Psoas muscle (tissue), 7 donors: ENCODE measurements at regions not wholly inside any gene's neighbourhood (a gene's known extent, or its start where the extent isn't known, plus 50 kb on each side); places are given as distances from the start of the nearest gene placed in this dataset.

Experiments
- ATAC-seq, 4 donors: fragments of 200-7000 bp; cut with Tn5 transposase; one replicate each; pipeline ENCODE4 v1.9.1; 2020; ENCODE audit warnings: moderate library complexity in 3 of 4, mild to moderate bottlenecking in 2 of 4
- DNase-seq, 2 donors: peaks; one replicate each; pipeline ENCODE4 v3.0.0-alpha.2; 2020
- H3K27ac ChIP-seq: fragments of 200-600 bp; one replicate; pipeline ENCODE4 v1.8.0; 2022
- H3K27me3 ChIP-seq, 3 donors: fragments of 200-600 bp in 1 of 3; one replicate each; pipeline versions ENCODE4 v1.6.1 to v1.8.0; 2013 to 2022; ENCODE audit warnings: low read length in 2 of 3, mild to moderate bottlenecking in 2 of 3, moderate library complexity in 1 of 3; ENCODE audit not compliant: insufficient read depth in 3 of 3
- H3K36me3 ChIP-seq, 2 donors: fragments of 200-600 bp in 1 of 2; one replicate each; pipeline versions ENCODE4 v1.6.1 to v1.8.0; 2013 to 2022; ENCODE audit warnings: low read depth in 1 of 2, mild to moderate bottlenecking in 1 of 2, moderate library complexity in 1 of 2; ENCODE audit not compliant: insufficient read depth in 1 of 2
- H3K4me1 ChIP-seq: fragments of 200-600 bp; one replicate; pipeline ENCODE4 v1.8.0; 2022
- H3K4me3 ChIP-seq: fragments of 200-600 bp; one replicate; pipeline ENCODE4 v1.8.0; 2022; ENCODE audit warnings: mild to moderate bottlenecking
- H3K9me3 ChIP-seq: fragments of 200-600 bp; one replicate; pipeline ENCODE4 v1.8.0; 2022
- WGBS, 3 donors: extraction: QIAGEN DNeasy Blood & Tissue Kit; methylation state at CpG; one replicate each; pipeline versions ENCODE4 v1.1.6 to v1.1.7; 2013; 5-methylcytosine and 5-hydroxymethylcytosine counted together
- intact Hi-C, 2 donors: fragments of 100-400 bp; cut with DNase I; formaldehyde crosslinking; loops; one replicate each; pipeline versions ENCODE4 v1.11.0 to v1.14.2; 2022
- TF ChIP-seq, protein P1 (sequence below): fragments of 200-600 bp; IDR thresholded peaks from one replicate; pipeline ENCODE4 v1.8.0; 2022; ENCODE audit warnings: antibody characterized with exemption
- donor health status: healthy with polysubstance abuse.
- donor health status: DM: no; HTN: no; CAD: no; lungs with moderate emphysema.
- donor health status: Bipolar disorder and iron deficiency.
- donor health status: healthy.
- donor health status: DM: yes; HTN: yes; CAD: no.
- donor health status: DM: no; HTN: no; CAD: no.
- donor health status: DM: yes; HTN: yes; CAD: no.

DNA sequence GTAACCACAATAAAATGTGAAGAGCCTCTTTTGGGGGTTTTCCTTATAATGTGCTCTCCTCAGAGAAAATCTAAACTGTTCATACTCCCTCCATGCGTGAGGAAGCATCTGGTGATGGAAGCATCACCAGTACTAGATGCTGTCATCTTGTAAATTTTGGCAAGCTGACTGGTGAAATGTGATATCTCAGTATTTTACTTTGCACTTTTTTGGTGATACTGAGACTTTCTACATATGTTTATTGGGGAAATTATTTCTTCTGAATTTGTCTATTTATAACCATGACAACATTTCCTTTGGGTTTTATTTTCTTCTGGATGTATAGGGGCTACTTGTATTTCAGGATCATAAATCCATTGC, 95.9 kb upstream of the DLGAP1 start:
- Histone ChIP-seq H3K4me1 (no peaks in the 10 kb centered on the region), H3K4me3 (no peak overlapping the region), H3K27me3 (no peaks in the 10 kb centered on the region), H3K27ac (no peak overlapping the region), H3K9me3 (no peaks in the 10 kb centered on the region), H3K36me3 (no peaks in the 10 kb centered on the region)
- ATAC-seq, result no peak
- intact Hi-C loops, result no loop called here
- TF ChIP-seq, protein P1, sequence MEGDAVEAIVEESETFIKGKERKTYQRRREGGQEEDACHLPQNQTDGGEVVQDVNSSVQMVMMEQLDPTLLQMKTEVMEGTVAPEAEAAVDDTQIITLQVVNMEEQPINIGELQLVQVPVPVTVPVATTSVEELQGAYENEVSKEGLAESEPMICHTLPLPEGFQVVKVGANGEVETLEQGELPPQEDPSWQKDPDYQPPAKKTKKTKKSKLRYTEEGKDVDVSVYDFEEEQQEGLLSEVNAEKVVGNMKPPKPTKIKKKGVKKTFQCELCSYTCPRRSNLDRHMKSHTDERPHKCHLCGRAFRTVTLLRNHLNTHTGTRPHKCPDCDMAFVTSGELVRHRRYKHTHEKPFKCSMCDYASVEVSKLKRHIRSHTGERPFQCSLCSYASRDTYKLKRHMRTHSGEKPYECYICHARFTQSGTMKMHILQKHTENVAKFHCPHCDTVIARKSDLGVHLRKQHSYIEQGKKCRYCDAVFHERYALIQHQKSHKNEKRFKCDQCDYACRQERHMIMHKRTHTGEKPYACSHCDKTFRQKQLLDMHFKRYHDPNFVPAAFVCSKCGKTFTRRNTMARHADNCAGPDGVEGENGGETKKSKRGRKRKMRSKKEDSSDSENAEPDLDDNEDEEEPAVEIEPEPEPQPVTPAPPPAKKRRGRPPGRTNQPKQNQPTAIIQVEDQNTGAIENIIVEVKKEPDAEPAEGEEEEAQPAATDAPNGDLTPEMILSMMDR, result no peak
- DNase-seq, result no peak
- WGBS, 3 donors, result 26 to 37% (median 27%) methylated on average over 1 of the region's 1 CpG

DNA sequence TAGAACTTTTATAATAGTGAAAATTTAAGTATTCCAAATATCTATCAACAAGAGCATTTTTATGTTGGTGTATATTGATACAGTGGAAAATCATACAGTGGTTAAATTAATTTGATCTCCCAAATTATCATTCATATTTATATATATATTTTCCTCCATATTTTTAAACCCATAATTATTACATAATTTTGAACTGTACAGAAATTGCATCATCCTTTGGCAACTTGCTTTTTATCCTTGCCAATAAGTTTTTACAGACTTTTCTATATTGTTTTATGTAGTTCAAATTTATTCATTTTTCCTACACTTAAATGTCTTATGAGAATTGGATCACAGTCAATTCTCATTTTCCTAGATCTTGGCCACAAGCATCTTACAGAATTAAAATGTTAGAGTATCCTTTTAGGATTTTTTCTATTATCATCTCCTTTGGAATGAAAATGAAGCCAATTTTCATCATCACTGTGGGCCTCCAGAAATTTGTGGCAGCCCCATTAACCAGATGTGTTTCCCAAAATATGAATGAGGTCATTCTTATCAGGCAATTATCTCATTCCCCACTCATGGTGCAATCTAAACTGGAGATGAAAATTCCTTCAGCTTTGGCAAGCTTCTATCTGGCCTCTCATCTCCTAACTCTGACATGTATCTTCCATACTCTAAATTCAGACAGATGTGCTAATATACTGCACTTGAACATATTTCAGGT, 94.2 kb upstream of the DLGAP1 start:
- Histone ChIP-seq H3K4me3 (no peak overlapping the region), H3K36me3 (no peaks in the 10 kb centered on the region), H3K27me3 (no peaks in the 10 kb centered on the region), H3K9me3 (no peaks in the 10 kb centered on the region), H3K4me1 (no peaks in the 10 kb centered on the region), H3K27ac (no peak overlapping the region)
- no peak for ATAC-seq
- no peak for DNase-seq
- intact Hi-C loops, result no loop called here
- TF ChIP-seq, protein P1, result no peak

DNA sequence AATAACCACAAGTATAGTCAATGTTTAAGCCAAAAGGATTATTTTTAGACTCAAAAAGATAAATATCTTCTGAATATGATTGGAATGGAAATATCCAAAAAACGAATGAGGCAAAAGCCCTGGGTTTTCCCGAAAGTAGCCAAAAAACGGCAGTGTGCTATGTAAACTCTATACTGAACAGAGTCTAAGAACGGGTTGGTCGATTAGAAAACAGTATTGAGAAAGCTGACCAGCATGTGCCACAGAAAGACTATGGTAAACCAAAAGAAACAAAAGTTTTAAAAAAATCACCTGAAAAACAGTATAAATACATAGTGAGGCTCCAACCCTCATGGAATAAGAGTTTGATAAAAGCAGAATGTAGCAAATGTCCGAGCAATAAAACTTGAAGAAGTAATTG, 92.0 kb upstream of the DLGAP1 start:
- no peaks in the 10 kb centered on the region for H3K36me3 ChIP-seq
- intact Hi-C loops, result no loop called here
- TF ChIP-seq, protein P1, result no peak
- no peak overlapping the region for H3K27ac ChIP-seq
- no peak for DNase-seq
- H3K27me3 ChIP-seq, result no peaks in the 10 kb centered on the region
- H3K4me3 ChIP-seq, result no peak overlapping the region
- H3K4me1 ChIP-seq, result no peaks in the 10 kb centered on the region
- no peak for ATAC-seq
- H3K9me3 ChIP-seq, result no peaks in the 10 kb centered on the region
- 76 to 84% (median 77%) methylated on average over 6 of the region's 6 CpGs for WGBS, 3 donors

DNA sequence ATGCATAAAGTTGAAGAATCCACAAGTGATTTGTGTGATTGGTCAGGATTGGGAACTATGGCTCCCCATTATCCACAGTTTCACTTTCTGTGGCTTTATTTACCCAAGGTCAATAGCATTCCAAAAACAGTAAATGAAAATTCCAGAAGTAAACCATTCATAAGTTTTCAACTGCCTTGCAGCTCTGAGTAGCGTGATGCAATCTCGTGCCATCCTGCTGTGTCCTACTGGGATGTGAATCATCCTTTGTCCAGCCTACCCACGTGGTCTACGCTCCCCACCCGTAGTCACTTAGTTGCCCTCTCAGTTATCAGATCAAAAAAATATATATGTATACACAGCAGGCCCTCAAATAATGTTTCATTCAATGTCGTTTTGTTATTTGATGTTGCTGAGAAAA, 89.0 kb upstream of the DLGAP1 start:
- no peak overlapping the region for H3K4me3 ChIP-seq
- no peaks in the 10 kb centered on the region for H3K36me3 ChIP-seq
- TF ChIP-seq, protein P1, result no peak
- 82 to 88% (median 84%) methylated on average over 6 of the region's 6 CpGs for WGBS, 3 donors
- no peaks in the 10 kb centered on the region for H3K4me1 ChIP-seq
- ATAC-seq (no peak), DNase-seq (no peak)
- H3K27ac ChIP-seq, result no peak overlapping the region
- H3K27me3 ChIP-seq, result no peaks in the 10 kb centered on the region
- no peaks in the 10 kb centered on the region for H3K9me3 ChIP-seq
- intact Hi-C loops, result no loop called here

DNA sequence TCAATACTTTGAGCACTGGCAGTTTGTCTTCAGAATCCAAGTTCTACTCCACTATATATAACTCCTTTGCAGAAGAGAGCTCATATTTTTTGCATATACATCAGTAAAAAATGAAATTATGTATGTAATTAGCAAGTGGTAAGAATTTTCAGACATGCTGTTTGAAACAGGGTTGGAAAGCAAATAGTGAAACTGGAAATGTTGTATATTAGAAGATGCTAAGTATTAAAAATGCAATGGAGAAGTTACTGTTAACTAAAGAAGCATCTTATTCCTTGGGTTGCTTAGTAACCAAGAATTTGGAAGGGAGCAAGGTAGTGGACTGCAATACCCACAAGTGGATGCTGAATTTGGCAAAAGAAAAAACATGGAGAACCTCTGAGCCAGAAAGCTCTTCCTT, 88.6 kb upstream of the DLGAP1 start:
- TF ChIP-seq, protein P1, result no peak
- no peak overlapping the region for H3K27ac ChIP-seq
- no peaks in the 10 kb centered on the region for H3K27me3 ChIP-seq
- DNase-seq, result no peak
- no peaks in the 10 kb centered on the region for H3K36me3 ChIP-seq
- intact Hi-C loops, result no loop called here
- H3K4me3 ChIP-seq, result no peak overlapping the region
- H3K9me3 ChIP-seq, result no peaks in the 10 kb centered on the region
- H3K4me1 ChIP-seq, result no peaks in the 10 kb centered on the region
- no peak for ATAC-seq
